ENCODE measurements at regions not wholly inside any gene's neighbourhood (a gene's known extent, or its start where the extent isn't known, plus 50 kb on each side); places are given as distances from the start of the nearest gene placed in this dataset.

DNA sequence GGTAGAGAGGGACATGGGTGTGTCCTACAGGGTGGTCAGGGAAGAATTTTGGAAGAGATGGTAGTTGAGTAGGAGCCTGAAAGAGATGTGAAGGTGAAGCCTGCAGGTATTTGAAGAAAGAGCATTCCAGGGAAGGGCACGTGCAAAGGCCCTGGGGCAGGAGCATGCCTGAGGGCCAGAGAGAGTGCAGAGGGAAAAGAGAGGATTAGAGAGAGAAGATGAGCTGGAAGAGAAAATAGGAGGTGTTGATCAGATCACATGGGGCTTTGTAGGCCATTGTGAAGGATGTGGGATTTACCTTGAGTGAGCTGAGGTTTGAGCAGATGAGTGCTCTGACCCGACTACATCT, 455.0 kb downstream of the HAPSTR1 start:
- TF ChIP-seq, protein P1, sequence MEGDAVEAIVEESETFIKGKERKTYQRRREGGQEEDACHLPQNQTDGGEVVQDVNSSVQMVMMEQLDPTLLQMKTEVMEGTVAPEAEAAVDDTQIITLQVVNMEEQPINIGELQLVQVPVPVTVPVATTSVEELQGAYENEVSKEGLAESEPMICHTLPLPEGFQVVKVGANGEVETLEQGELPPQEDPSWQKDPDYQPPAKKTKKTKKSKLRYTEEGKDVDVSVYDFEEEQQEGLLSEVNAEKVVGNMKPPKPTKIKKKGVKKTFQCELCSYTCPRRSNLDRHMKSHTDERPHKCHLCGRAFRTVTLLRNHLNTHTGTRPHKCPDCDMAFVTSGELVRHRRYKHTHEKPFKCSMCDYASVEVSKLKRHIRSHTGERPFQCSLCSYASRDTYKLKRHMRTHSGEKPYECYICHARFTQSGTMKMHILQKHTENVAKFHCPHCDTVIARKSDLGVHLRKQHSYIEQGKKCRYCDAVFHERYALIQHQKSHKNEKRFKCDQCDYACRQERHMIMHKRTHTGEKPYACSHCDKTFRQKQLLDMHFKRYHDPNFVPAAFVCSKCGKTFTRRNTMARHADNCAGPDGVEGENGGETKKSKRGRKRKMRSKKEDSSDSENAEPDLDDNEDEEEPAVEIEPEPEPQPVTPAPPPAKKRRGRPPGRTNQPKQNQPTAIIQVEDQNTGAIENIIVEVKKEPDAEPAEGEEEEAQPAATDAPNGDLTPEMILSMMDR (IDR thresholded peaks at IDR 0.05 in 4 of 5, conservative IDR thresholded peaks at IDR 0.05 in 1 of 5) = no peak
- TF ChIP-seq POLR2A (IDR thresholded peaks at IDR 0.05) = no peak
